ENCODE measurements at regions not wholly inside any gene's neighbourhood (a gene's known extent, or its start where the extent isn't known, plus 50 kb on each side); places are given as distances from the start of the nearest gene placed in this dataset.
"Not testable (repeated sequence)": the region's sequence is repeated elsewhere in the genome, so short reads cannot be mapped to it uniquely, and the experiment has no call there.

- no peaks in the 10 kb centered on the region for H3K4me1 ChIP-seq (ENCODE audit: insufficient read depth, low read length)
- no peaks in the 10 kb centered on the region for H4K20me1 ChIP-seq (ENCODE audit: insufficient read depth, low read length)
- TF ChIP-seq CTCF (IDR thresholded peaks at IDR 0.05; ENCODE audit: extremely low read depth, low read depth, low read length), result no peak
- no peak overlapping the region for H2AFZ ChIP-seq (ENCODE audit: low read length)
- no peak for DNase-seq (ENCODE audit: insufficient read length, low spot score, missing footprints)
- H3K27me3 ChIP-seq (ENCODE audit: insufficient read depth, low read length), result no peaks in the 10 kb centered on the region
- H3K4me2 ChIP-seq (ENCODE audit: insufficient read depth, low read length), result no peak overlapping the region
- H3K4me3 ChIP-seq (ENCODE audit: insufficient read depth, low read length), result no peak overlapping the region
- H3K36me3 ChIP-seq (ENCODE audit: insufficient read depth, low read length), result no peaks in the 10 kb centered on the region
- no peak overlapping the region for H3K27ac ChIP-seq (ENCODE audit: low read depth, low read length)
- H3K79me2 ChIP-seq (ENCODE audit: insufficient read depth, low read length), result no peaks in the 10 kb centered on the region
- no peaks in the 10 kb centered on the region for H3K9me3 ChIP-seq (ENCODE audit: low read depth, low read length)
These were observed 559.3 kb upstream of the B3GAT1 start for GRCh38 chr11:134971381-134971780.

GRCh38 chr11:134967746-134968145 lies 555.7 kb upstream of the B3GAT1 start:
- Histone ChIP-seq H3K4me2 (ENCODE audit: insufficient read depth, low read length) (no peak overlapping the region), H3K9me3 (ENCODE audit: low read depth, low read length) (no peaks in the 10 kb centered on the region), H3K4me3 (ENCODE audit: insufficient read depth, low read length) (no peak overlapping the region), H3K27me3 (ENCODE audit: insufficient read depth, low read length) (no peaks in the 10 kb centered on the region), H3K27ac (ENCODE audit: low read depth, low read length) (no peak overlapping the region), H3K36me3 (ENCODE audit: insufficient read depth, low read length) (no peaks in the 10 kb centered on the region), H3K79me2 (ENCODE audit: insufficient read depth, low read length) (no peaks in the 10 kb centered on the region), H2AFZ (ENCODE audit: low read length) (no peak overlapping the region), H3K4me1 (ENCODE audit: insufficient read depth, low read length) (no peaks in the 10 kb centered on the region), H4K20me1 (ENCODE audit: insufficient read depth, low read length) (no peaks in the 10 kb centered on the region)
- DNase-seq (ENCODE audit: insufficient read length, low spot score, missing footprints), result no peak
- no peak for TF ChIP-seq CTCF (IDR thresholded peaks at IDR 0.05; ENCODE audit: extremely low read depth, low read depth, low read length)

GRCh38 chr11:134961386-134961785 lies 549.3 kb upstream of the B3GAT1 start:
- not testable (repeated sequence) for DNase-seq (ENCODE audit: insufficient read length, low spot score, missing footprints); H3K9me3 ChIP-seq (ENCODE audit: low read depth, low read length); H3K36me3 ChIP-seq (ENCODE audit: insufficient read depth, low read length); H3K4me3 ChIP-seq (ENCODE audit: insufficient read depth, low read length); H2AFZ ChIP-seq (ENCODE audit: low read length); H3K4me1 ChIP-seq (ENCODE audit: insufficient read depth, low read length); H3K79me2 ChIP-seq (ENCODE audit: insufficient read depth, low read length); H3K27ac ChIP-seq (ENCODE audit: low read depth, low read length); H3K4me2 ChIP-seq (ENCODE audit: insufficient read depth, low read length); H3K27me3 ChIP-seq (ENCODE audit: insufficient read depth, low read length); H4K20me1 ChIP-seq (ENCODE audit: insufficient read depth, low read length)

- H3K27me3 ChIP-seq (ENCODE audit: insufficient read depth, low read length), result no peaks in the 10 kb centered on the region
- no peaks in the 10 kb centered on the region for H4K20me1 ChIP-seq (ENCODE audit: insufficient read depth, low read length)
- H3K4me2 ChIP-seq (ENCODE audit: insufficient read depth, low read length), result no peak overlapping the region
- H3K4me3 ChIP-seq (ENCODE audit: insufficient read depth, low read length), result no peak overlapping the region
- no peaks in the 10 kb centered on the region for H3K79me2 ChIP-seq (ENCODE audit: insufficient read depth, low read length)
- H3K9me3 ChIP-seq (ENCODE audit: low read depth, low read length), result no peaks in the 10 kb centered on the region
- no peak overlapping the region for H3K27ac ChIP-seq (ENCODE audit: low read depth, low read length)
- no peaks in the 10 kb centered on the region for H3K4me1 ChIP-seq (ENCODE audit: insufficient read depth, low read length)
- no peaks in the 10 kb centered on the region for H3K36me3 ChIP-seq (ENCODE audit: insufficient read depth, low read length)
- TF ChIP-seq CTCF (IDR thresholded peaks at IDR 0.05; ENCODE audit: extremely low read depth, low read depth, low read length), result no peak
- H2AFZ ChIP-seq (ENCODE audit: low read length), result no peak overlapping the region
- no peak for DNase-seq (ENCODE audit: insufficient read length, low spot score, missing footprints)
These were observed 546.8 kb upstream of the B3GAT1 start for GRCh38 chr11:134958870-134959269.

GRCh38 chr11:134958336-134958640 lies 546.2 kb upstream of the B3GAT1 start:
- no peak for DNase-seq (ENCODE audit: insufficient read length, low spot score, missing footprints)
- H3K79me2 ChIP-seq (ENCODE audit: insufficient read depth, low read length), result no peaks in the 10 kb centered on the region
- no peaks in the 10 kb centered on the region for H4K20me1 ChIP-seq (ENCODE audit: insufficient read depth, low read length)

More at GRCh38 chr11:134958336-134958640, 546.2 kb upstream of the B3GAT1 start:
- Histone ChIP-seq H2AFZ (ENCODE audit: low read length) (no peak overlapping the region), H3K27ac (ENCODE audit: low read depth, low read length) (no peak overlapping the region), H3K4me2 (ENCODE audit: insufficient read depth, low read length) (no peak overlapping the region), H3K4me3 (ENCODE audit: insufficient read depth, low read length) (no peak overlapping the region), H3K36me3 (ENCODE audit: insufficient read depth, low read length) (no peaks in the 10 kb centered on the region), H3K4me1 (ENCODE audit: insufficient read depth, low read length) (no peaks in the 10 kb centered on the region), H3K9me3 (ENCODE audit: low read depth, low read length) (no peaks in the 10 kb centered on the region), H3K27me3 (ENCODE audit: insufficient read depth, low read length) (no peaks in the 10 kb centered on the region)
- TF ChIP-seq CTCF (IDR thresholded peaks at IDR 0.05; ENCODE audit: extremely low read depth, low read depth, low read length), result no peak

All from osteoblast (primary cell).